GM10248 (cell line): ENCODE measurements at regions not wholly inside any gene's neighbourhood (a gene's known extent, or its start where the extent isn't known, plus 50 kb on each side); places are given as distances from the start of the nearest gene placed in this dataset.

Source experiments
- CTCF ChIA-PET: fragments of 300-600 bp; sonication (Branson Sonifier 250); formaldehyde crosslinking; extraction: SDS; loops from one replicate; lab custom pipeline; 2021; ENCODE audit warnings: antibody characterized with exemption; lab: Yijun Ruan, JAX
- POLR2A ChIA-PET: fragments of 350-650 bp; sonication (Branson Sonifier 250); formaldehyde crosslinking; extraction: SDS; loops from one replicate; lab custom pipeline; 2020; ENCODE audit warnings: antibody characterized with exemption; lab: Yijun Ruan, JAX
- DNase-seq: peaks from one replicate; pipeline ENCODE4 v3.0.0; 2012; ENCODE audit errors: extremely low spot score
- TF ChIP-seq, protein P1 (sequence below): IDR thresholded peaks from 2 replicates; pipeline ENCODE4 v1.5.1; 2012; ENCODE audit warnings: mild to moderate bottlenecking, low read depth; ENCODE audit errors: extremely low read depth, missing control alignments, control extremely low read depth

DNA sequence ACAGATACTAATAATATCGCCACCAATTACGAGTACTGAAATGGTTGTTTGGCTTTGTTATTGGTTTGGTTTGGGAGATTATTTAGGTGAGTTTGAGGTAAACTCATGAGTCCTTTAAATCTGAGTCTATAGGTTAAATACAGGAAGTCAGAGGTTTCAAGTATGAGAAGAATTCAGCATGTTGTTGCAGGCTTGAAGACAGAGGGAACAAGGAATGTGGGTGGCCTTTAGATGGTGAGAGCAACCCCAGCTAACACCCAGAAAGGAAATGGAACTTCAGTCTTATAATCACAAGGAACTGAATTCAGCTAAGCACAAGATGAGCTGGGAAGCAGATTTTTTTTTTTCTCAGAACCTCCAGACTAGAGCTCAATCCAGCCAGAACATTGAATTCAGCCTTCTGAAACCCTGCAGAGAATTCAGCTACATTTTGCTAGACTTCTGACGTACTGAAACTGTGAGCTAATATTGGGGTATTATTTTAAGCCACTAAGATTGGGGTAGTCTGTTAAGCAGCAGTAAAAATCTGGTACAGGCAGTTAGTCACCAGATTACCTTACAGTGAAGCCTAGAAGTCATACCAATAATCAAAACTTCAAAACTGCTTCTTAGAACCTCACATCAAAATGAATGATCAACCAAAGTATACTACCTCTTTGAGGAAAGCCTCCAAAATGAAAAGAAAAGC lies 216.0 kb upstream of the PUM3 start:
- ChIA-PET CTCF (interaction anchor here (0.7 to 1.7 kb wide), 2 partner anchors 13 to 32 kb away, joined by 3 read pairs; no protein-coding TSS in a partner anchor), POLR2A (no interaction called here)
- TF ChIP-seq, protein P1, sequence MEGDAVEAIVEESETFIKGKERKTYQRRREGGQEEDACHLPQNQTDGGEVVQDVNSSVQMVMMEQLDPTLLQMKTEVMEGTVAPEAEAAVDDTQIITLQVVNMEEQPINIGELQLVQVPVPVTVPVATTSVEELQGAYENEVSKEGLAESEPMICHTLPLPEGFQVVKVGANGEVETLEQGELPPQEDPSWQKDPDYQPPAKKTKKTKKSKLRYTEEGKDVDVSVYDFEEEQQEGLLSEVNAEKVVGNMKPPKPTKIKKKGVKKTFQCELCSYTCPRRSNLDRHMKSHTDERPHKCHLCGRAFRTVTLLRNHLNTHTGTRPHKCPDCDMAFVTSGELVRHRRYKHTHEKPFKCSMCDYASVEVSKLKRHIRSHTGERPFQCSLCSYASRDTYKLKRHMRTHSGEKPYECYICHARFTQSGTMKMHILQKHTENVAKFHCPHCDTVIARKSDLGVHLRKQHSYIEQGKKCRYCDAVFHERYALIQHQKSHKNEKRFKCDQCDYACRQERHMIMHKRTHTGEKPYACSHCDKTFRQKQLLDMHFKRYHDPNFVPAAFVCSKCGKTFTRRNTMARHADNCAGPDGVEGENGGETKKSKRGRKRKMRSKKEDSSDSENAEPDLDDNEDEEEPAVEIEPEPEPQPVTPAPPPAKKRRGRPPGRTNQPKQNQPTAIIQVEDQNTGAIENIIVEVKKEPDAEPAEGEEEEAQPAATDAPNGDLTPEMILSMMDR, result no peak
- no peak for DNase-seq

DNA sequence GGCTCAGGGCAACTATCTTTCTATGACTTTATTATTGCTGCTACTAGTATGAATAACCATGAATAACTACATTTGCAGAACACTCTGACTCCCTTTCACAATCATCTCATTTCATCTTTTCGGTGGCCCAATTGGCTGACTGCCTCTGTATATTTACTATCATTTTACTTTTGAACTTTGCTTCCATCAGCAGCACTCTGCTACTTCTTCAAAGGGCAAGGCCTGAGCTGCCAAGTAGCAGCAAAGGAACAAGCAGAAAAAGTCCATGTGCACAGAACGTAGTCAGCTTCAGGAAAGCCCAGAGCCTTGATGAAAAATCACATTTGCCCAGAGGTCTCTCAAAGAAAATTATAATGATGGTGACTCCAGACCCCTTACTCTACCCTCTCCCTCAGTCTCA lies 214.5 kb upstream of the PUM3 start:
- ChIA-PET CTCF (no interaction called here), POLR2A (no interaction called here)
- TF ChIP-seq, protein P1, result no peak

DNA sequence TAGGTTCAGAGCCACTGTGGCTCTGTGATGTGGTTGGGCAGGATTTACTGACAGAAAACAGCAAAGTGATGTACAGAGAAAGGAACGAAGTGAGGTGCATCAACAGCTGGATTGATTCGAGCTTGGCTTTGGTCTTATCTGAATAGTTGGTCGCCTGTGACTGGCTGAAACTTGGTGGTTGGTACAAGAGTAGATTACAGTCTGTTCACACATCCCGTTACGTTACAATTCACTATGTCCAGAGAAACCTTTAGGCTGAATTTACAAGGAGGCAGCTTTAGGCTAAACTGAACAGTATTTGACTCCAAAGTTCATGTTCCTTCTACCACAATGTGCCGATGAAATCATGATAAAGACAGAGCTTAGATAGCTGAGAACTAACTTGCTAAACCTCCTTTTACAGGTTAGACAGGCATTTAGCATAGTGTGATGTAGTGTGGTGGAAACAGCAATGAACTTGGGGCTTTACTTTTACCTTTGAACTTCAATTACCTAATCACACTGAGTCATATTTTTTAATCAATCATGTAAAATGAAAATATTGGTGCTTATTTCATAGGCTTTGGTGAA lies 210.2 kb upstream of the PUM3 start:
- CTCF ChIA-PET, result interaction anchor here (0.8 kb wide), 1 partner anchor 9 kb away, joined by 3 read pairs; no protein-coding TSS in a partner anchor
- TF ChIP-seq, protein P1, result no peak
- DNase-seq, result no peak
- POLR2A ChIA-PET, result no interaction called here

More for the DNA sequence above, 214.5 kb upstream of the PUM3 start:
- no peak for DNase-seq

DNA sequence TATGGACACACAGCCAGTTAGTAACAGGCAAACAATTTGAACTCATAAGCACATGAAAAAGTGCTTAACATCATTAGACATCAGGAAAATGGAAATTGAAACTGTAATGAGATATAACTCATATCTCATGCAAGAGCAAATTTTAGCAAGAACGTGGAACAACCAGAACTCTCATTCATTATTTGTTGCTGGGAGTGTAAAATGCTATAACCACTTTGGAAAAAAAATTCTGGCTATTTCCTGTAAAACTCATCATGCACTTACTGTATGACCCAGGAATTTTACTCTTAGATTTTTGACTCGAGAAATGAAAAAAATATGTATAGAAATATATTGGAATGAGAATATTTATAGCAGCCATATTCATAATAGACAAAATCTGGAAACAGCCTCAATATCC lies 205.7 kb upstream of the PUM3 start:
- CTCF ChIA-PET, result no interaction called here
- POLR2A ChIA-PET, result no interaction called here
- TF ChIP-seq, protein P1, result no peak
- no peak for DNase-seq

DNA sequence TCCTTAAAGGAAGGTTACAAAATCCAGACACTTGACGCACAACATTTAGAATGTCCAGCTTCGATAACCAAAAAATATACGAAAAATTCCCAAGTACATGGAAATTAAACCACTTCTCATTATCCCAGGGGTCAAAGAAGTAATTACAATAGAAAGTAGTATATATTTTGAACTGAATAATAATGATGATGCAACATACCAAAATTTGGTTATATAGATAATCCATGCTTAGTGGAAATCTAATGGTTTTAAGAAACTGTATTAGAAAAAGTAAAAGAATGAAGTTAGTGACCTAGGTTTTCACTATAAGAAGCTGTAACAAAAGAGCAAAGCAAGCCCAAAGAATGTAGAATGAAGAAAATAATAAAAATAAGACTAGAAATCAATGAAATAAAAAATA lies 204.0 kb upstream of the PUM3 start:
- ChIA-PET POLR2A (interaction anchor here (0.6 kb wide), 1 partner anchor 1820 kb away, joined by 4 read pairs; no protein-coding TSS in a partner anchor), CTCF (interaction anchor here (1.0 to 1.2 kb wide), 3 partner anchors 16 to 40 kb away, joined by 4 read pairs; no protein-coding TSS in a partner anchor)
- DNase-seq, result no peak
- TF ChIP-seq, protein P1, result no peak

DNA sequence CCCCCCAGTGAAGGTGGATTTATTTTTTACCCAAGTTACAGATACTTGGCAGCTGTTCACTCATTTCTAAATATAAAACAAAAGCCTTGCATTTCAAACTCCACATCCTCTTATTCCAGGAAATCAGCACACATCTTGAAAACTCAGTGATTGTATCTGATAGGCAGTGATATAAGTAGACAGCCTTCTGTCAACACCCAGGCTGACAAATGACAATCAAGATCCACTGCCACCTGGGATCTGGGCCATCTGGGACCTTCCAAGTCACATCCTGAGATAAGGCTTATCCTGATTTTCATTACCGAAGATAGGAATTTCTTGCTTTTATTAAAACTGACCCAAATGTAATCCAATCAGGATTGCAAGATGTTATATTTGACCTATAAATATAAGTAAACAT lies 201.3 kb upstream of the PUM3 start:
- DNase-seq, result no peak
- POLR2A ChIA-PET, result no interaction called here
- TF ChIP-seq, protein P1, result no peak
- CTCF ChIA-PET, result interaction anchor here (1.4 kb wide), 1 partner anchor 12 kb away, joined by 3 read pairs; no protein-coding TSS in a partner anchor
